Retinal pigment epithelial cell (primary cell): ENCODE measurements at regions not wholly inside any gene's neighbourhood (a gene's known extent, or its start where the extent isn't known, plus 50 kb on each side); places are given as distances from the start of the nearest gene placed in this dataset.
"Not testable (repeated sequence)": the region's sequence is repeated elsewhere in the genome, so short reads cannot be mapped to it uniquely, and the experiment has no call there.

Source experiments
- DNase-seq: peaks from one replicate; pipeline ENCODE4 v3.0.0-alpha.2; 2010; ENCODE audit warnings: low read depth
- H3K4me3 ChIP-seq: 2 replicates; pipeline ENCODE4 v1.5.1; 2011; ENCODE audit warnings: mild to moderate bottlenecking, low read length, control low read depth, moderate library complexity
- TF ChIP-seq, protein P1 (sequence below): conservative IDR thresholded peaks from 2 replicates; pipeline ENCODE4 v1.5.1; 2011; ENCODE audit warnings: low read depth, low read length, control low read depth, inconsistent platforms

DNA sequence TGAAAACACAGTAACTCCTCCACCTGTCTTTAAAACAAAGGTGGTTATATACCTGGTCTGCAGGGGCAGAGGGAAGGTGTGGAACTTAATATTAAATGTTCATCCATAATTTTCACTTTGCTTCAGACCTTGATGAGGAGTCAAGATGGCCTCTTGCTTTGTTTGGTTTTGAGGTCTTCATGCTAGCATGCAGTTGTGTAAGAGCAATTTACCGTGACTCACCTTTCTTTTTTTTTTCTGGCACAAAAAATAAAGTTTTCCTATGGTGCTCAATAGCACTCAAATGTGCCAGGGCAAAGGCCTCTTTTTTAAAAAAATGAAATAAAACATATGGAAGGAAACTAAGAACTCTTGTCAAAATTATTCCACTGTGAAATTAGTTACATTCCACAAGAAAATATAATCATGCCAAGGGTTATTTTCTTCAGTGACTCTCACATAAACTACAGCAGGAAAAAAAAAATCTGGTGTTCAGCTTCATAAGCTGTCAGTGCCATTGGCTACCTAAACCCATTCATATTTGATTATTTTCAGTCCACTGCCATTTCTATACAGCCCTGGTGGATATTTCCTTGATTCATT is 128.2 kb downstream of the SLC7A11 start:
- DNase-seq = no peak
- TF ChIP-seq, protein P1, sequence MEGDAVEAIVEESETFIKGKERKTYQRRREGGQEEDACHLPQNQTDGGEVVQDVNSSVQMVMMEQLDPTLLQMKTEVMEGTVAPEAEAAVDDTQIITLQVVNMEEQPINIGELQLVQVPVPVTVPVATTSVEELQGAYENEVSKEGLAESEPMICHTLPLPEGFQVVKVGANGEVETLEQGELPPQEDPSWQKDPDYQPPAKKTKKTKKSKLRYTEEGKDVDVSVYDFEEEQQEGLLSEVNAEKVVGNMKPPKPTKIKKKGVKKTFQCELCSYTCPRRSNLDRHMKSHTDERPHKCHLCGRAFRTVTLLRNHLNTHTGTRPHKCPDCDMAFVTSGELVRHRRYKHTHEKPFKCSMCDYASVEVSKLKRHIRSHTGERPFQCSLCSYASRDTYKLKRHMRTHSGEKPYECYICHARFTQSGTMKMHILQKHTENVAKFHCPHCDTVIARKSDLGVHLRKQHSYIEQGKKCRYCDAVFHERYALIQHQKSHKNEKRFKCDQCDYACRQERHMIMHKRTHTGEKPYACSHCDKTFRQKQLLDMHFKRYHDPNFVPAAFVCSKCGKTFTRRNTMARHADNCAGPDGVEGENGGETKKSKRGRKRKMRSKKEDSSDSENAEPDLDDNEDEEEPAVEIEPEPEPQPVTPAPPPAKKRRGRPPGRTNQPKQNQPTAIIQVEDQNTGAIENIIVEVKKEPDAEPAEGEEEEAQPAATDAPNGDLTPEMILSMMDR = no peak
- no peak overlapping the region for H3K4me3 ChIP-seq

DNA sequence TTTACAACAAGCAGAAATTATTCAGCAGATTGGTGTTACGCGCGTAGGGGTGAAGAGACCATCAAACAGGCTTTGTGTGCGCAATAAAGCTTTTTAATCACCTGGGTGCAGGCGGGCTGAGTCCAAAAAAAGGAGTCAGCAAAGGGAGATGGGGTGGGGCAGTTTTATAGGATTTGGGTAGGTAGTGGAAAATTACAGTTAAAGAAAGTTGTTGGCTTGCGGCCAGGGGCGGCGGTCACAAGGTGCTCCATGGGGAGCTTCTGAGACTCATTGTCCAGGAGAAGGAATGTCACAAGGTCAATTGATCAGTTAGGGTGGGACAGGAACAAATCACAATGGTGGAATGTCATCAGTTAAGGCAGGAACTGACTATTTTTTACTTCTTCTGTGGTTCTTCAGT is 129.3 kb downstream of the SLC7A11 start:
- DNase-seq, H3K4me3 ChIP-seq: not testable (repeated sequence)

DNA sequence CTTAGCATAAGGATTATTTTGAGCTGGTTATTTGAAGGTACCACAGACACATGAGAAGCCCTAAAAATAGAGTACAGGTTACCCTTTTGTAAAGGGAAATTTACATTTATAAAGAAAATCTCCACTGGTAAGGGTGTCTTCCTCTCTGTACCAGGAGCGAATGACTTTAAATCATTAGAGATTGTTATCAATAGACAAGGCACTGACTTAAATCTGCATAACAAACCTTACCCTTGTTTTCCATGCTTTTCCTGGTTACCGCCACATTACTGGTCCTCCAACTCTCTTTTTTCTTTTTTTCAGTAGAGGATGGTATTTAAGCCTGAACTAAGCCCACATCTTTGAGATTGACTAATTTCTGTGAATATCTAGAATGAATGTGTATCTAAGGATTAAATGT is 129.8 kb downstream of the SLC7A11 start:
- DNase-seq = no peak
- TF ChIP-seq, protein P1 = no peak
- H3K4me3 ChIP-seq = no peak overlapping the region

DNA sequence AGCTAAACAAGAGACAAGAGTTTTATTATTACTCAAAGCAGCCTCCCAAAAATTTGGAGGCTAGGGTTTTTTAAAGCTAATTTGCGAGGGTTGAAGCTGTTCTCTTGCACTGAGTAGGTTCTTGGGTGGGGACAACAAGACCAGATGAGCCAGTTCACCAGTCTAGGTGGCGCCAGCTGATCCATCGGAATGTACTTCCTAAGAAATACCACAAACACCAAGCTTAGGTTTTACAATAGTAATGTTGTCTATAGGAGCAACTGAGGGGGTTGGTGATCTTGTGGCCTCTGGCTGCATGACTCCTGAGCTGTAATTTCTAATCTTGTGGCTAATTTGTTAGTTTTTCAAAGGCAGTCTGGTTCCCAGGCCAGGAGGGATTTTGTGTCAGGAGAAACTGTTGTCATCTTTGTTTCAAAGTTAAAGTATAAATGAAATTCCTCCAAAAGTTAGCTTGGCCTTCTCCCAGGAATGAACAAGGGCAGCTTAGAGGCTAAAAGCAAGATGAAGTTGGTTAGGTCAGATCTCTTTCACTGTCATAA is 130.6 kb downstream of the SLC7A11 start:
- peak; percentile 96 for DNase-seq
- H3K4me3 ChIP-seq = no peak overlapping the region
- TF ChIP-seq, protein P1 = no peak

DNA sequence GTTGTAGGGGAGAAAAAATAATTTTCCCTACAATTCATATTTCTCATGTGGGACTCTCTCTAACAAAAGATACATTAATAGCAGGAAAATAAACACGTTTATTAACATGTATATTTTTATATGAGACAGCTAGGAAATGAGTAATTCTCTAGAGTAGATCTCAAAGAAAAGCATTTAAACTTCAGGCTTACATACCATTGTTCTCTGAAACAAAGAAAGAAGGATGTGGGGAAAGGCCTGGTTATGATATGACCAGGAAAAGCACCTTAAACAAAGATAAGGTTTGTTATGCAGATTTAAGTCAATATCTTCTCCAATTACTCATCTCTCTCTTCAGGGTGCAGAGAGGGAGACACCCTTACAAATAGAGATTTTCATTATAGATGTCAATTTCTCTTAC is 131.3 kb downstream of the SLC7A11 start:
- no peak overlapping the region for H3K4me3 ChIP-seq
- no peak for DNase-seq
- TF ChIP-seq, protein P1 = no peak

DNA sequence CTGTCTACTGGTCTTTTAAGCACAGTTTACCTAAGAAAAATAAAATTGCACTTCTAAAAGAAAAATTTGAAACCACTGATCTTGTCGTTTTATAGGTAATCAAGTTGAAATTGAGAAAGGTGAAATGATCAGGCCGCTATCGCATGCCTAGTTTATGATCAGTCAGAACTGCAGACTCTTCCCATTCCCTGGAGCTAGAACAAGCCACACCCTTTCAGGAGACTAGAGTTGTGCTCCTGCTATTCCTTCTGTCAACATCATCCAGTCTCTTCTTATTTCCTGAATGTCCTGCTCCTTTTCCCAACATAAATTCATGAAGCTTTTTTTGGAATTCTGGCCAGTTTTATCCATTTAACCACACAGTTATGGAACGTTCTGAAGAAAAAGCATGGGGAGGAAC is 135.1 kb downstream of the SLC7A11 start:
- H3K4me3 ChIP-seq = no peak overlapping the region
- TF ChIP-seq, protein P1 = no peak
- no peak for DNase-seq

DNA sequence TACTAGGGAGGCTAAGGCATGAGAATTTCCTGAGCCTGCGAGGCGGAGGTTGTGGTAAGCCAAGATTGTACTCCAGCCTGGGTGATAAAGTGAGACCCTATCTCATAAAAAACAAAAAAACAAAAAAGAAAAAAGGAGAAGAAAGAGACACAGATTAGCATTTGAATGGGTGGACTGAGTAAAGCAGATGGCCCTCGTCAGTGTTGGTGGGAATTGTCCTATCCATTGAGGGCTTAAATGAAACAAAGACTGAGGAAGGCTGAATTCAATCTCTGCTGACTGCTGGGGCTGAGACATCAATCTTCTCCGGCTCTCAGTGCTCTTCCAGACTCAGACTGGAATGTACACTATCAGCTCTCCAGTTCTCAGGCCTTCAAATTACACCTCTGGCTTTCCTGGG is 136.8 kb downstream of the SLC7A11 start:
- H3K4me3 ChIP-seq = no peak overlapping the region
- TF ChIP-seq, protein P1 = no peak
- DNase-seq = no peak
